Calu3 (cell line): ENCODE measurements at regions not wholly inside any gene's neighbourhood (a gene's known extent, or its start where the extent isn't known, plus 50 kb on each side); places are given as distances from the start of the nearest gene placed in this dataset.
"Not testable (repeated sequence)": the region's sequence is repeated elsewhere in the genome, so short reads cannot be mapped to it uniquely, and the experiment has no call there.

Experiments
- BruUV-seq: library from RNA; stranded (reverse); fragments of 400-500 nt; replicated peaks from 2 replicates; lab custom pipeline; 2021; lab: Mats Ljungman, UMichigan
- CTCF ChIA-PET: fragments of 300-600 bp; sonication (Branson Sonifier 250); formaldehyde crosslinking; loops from one replicate; lab custom pipeline; 2022; ENCODE audit warnings: antibody characterized with exemption; lab: Charles Lee
- DNase-seq: peaks from one replicate; pipeline ENCODE4 v3.0.0; 2022
- H3K27ac Mint-ChIP-seq: one replicate; pipeline ENCODE4 v1.8.0; 2022; ENCODE audit warnings: mixed read lengths; ENCODE audit not compliant: unreplicated experiment
- H3K27me3 Mint-ChIP-seq: one replicate; pipeline ENCODE4 v1.8.0; 2022; ENCODE audit warnings: mixed read lengths; ENCODE audit not compliant: unreplicated experiment
- H3K36me3 Mint-ChIP-seq: one replicate; pipeline ENCODE4 v1.8.0; 2022; ENCODE audit warnings: mild to moderate bottlenecking, moderate library complexity, mixed read lengths; ENCODE audit not compliant: insufficient read depth, unreplicated experiment
- H3K4me1 Mint-ChIP-seq: one replicate; pipeline ENCODE4 v1.8.0; 2022; ENCODE audit warnings: mild to moderate bottlenecking, low read depth, mixed read lengths; ENCODE audit not compliant: unreplicated experiment
- H3K4me3 Mint-ChIP-seq: one replicate; pipeline ENCODE4 v1.8.0; 2022; ENCODE audit warnings: mild to moderate bottlenecking, low read depth, moderate library complexity, mixed read lengths; ENCODE audit not compliant: unreplicated experiment
- H3K9me3 Mint-ChIP-seq: one replicate; pipeline ENCODE4 v1.8.0; 2022; ENCODE audit warnings: low read depth, mixed read lengths; ENCODE audit not compliant: unreplicated experiment
- intact Hi-C: fragments of 100-400 bp; cut with micrococcal nuclease; formaldehyde crosslinking; loops from one replicate; pipeline ENCODE4 v1.10.0; 2022; ENCODE audit not compliant: unreplicated experiment
- TF ChIP-seq, protein P1 (sequence below): fragments of 200-600 bp; IDR thresholded peaks from one replicate; pipeline ENCODE4 v1.8.0; 2022; ENCODE audit warnings: antibody characterized with exemption; ENCODE audit not compliant: unreplicated experiment

DNA sequence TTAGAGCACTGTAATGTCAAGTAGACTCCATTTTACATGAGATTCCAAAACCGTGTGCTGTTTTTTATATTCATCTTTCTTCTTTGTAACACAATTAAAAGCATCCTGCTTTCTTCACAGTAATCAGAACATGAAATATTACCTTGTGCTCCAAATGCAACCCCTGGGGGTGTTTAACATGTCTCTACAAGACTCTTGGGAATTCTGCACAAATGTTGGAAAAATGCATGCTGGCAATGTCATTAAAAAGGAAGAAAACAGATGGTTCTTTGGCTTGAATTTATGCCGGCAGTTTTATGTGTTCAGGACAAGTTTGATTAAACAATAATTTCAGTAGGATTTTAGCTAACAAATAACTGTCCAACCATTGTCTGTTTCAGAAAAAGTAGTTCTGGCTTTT is 159.1 kb downstream of the LIG4 start:
- no peaks in the 10 kb centered on the region for H3K27me3 Mint-ChIP-seq
- H3K9me3 Mint-ChIP-seq, result no peaks in the 10 kb centered on the region
- no peak overlapping the region for H3K27ac Mint-ChIP-seq
- CTCF ChIA-PET, result no interaction called here
- DNase-seq, result no peak
- intact Hi-C loops, result no loop called here
- no peak overlapping the region for H3K4me3 Mint-ChIP-seq
- H3K36me3 Mint-ChIP-seq, result no peaks in the 10 kb centered on the region
- BruUV-seq, result no TSS peak
- TF ChIP-seq, protein P1, sequence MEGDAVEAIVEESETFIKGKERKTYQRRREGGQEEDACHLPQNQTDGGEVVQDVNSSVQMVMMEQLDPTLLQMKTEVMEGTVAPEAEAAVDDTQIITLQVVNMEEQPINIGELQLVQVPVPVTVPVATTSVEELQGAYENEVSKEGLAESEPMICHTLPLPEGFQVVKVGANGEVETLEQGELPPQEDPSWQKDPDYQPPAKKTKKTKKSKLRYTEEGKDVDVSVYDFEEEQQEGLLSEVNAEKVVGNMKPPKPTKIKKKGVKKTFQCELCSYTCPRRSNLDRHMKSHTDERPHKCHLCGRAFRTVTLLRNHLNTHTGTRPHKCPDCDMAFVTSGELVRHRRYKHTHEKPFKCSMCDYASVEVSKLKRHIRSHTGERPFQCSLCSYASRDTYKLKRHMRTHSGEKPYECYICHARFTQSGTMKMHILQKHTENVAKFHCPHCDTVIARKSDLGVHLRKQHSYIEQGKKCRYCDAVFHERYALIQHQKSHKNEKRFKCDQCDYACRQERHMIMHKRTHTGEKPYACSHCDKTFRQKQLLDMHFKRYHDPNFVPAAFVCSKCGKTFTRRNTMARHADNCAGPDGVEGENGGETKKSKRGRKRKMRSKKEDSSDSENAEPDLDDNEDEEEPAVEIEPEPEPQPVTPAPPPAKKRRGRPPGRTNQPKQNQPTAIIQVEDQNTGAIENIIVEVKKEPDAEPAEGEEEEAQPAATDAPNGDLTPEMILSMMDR, result no peak
- H3K4me1 Mint-ChIP-seq, result no peaks in the 10 kb centered on the region

GRCh38 chr13:108049211-108049610 is 166.1 kb downstream of the LIG4 start:
- no peak overlapping the region for H3K4me3 Mint-ChIP-seq
- no peaks in the 10 kb centered on the region for H3K36me3 Mint-ChIP-seq
- TF ChIP-seq, protein P1, result no peak
- no peak for DNase-seq
- no peaks in the 10 kb centered on the region for H3K4me1 Mint-ChIP-seq
- CTCF ChIA-PET, result interaction anchor here (0.6 kb wide), 1 partner anchor 1983 kb away, joined by 9 read pairs; no protein-coding TSS in a partner anchor
- intact Hi-C loops, result no loop called here
- H3K27me3 Mint-ChIP-seq, result no peaks in the 10 kb centered on the region
- H3K27ac Mint-ChIP-seq, result no peak overlapping the region
- H3K9me3 Mint-ChIP-seq, result no peaks in the 10 kb centered on the region
- BruUV-seq, result no TSS peak

GRCh38 chr13:108044954-108045353 is 170.4 kb downstream of the LIG4 start:
- peaks cover 4% of the 10 kb centered on the region for H3K9me3 Mint-ChIP-seq
- CTCF ChIA-PET, result no interaction called here
- H3K4me1 Mint-ChIP-seq, result no peaks in the 10 kb centered on the region
- H3K27me3 Mint-ChIP-seq, result no peaks in the 10 kb centered on the region
- H3K36me3 Mint-ChIP-seq, result no peaks in the 10 kb centered on the region
- DNase-seq, result no peak
- TF ChIP-seq, protein P1, result no peak
- intact Hi-C loops, result no loop called here
- BruUV-seq, result no TSS peak
- H3K4me3 Mint-ChIP-seq, result no peak overlapping the region
- no peak overlapping the region for H3K27ac Mint-ChIP-seq

- H3K4me1 Mint-ChIP-seq, H3K27ac Mint-ChIP-seq, CTCF ChIA-PET, DNase-seq, intact Hi-C loops, H3K4me3 Mint-ChIP-seq, BruUV-seq, H3K36me3 Mint-ChIP-seq, H3K27me3 Mint-ChIP-seq, H3K9me3 Mint-ChIP-seq: not testable (repeated sequence)
These were observed 172.5 kb downstream of the LIG4 start for GRCh38 chr13:108042866-108043265.

- Mint-ChIP-seq H3K27ac (no peak overlapping the region), H3K9me3 (peaks cover 4% of the 10 kb centered on the region), H3K36me3 (no peaks in the 10 kb centered on the region), H3K4me1 (peaks cover 21% of the 10 kb centered on the region), H3K27me3 (no peaks in the 10 kb centered on the region), H3K4me3 (no peak overlapping the region)
- TF ChIP-seq, protein P1, result no peak
- intact Hi-C loops, result no loop called here
- no TSS peak for BruUV-seq
- CTCF ChIA-PET, result no interaction called here
- DNase-seq, result no peak
These were observed 178.0 kb downstream of the LIG4 start for GRCh38 chr13:108037348-108037747.
